ENCODE measurements at regions not wholly inside any gene's neighbourhood (a gene's known extent, or its start where the extent isn't known, plus 50 kb on each side); places are given as distances from the start of the nearest gene placed in this dataset.

DNA sequence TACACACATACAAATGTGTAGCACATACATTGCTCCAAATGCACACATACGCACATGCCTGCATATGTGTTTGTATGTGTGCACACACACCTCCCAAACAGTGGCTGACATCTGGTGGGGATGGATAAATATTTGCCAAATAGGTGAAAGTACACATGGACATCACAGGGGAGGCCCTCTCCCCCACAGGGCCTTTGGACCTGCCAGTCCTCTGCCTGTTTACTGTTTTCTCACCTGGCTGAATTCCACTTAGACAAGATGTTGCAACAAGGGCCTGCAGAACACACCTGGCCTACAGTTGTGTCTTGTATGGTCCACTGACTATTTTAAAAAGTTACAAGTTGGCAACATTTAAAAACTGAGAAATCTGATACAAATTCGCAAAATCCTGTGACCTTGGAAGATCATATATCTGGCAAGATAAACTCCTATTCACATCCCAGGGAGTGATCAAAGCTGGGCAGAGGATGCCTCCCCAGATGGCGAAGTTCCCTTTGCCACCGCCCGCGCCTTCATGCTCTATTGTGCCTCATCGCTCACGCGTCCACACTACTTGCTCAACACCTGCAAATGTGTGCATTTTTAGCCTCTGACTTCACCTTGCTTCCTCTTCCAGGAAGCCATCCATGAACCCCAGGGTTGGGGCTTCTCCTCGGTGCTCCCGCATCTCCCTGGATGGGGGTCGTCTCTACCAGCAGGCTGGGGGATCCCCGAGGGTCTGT lies 118.4 kb upstream of the FZD10 start:
- Histone ChIP-seq H4K20me1 (ENCODE audit: insufficient read depth, low read length) (no peaks in the 10 kb centered on the region), H3K79me2 (ENCODE audit: low read length) (no peaks in the 10 kb centered on the region), H3K9ac (ENCODE audit: low read length) (no peak overlapping the region), H3K4me2 (ENCODE audit: low read length) (no peak overlapping the region), H3K4me1 (ENCODE audit: low read length) (no peaks in the 10 kb centered on the region), H3K36me3 (replicated peaks; ENCODE audit: low read depth, low read length) (no peaks in the 10 kb centered on the region), H2AFZ (ENCODE audit: low read depth, low read length) (no peak overlapping the region), H3K4me3 (ENCODE audit: low read length) (no peak overlapping the region), H3K27me3 (ENCODE audit: low read depth, low read length) (no peaks in the 10 kb centered on the region), H3K27ac (ENCODE audit: low read length) (no peak overlapping the region), H3K9me3 (ENCODE audit: insufficient read depth, low read length) (no peaks in the 10 kb centered on the region; the same call in 1 of the 2 replicates)
- no peak for TF ChIP-seq EZH2phosphoT487 (IDR thresholded peaks at IDR 0.05; ENCODE audit: low read depth)
- TF ChIP-seq, protein P1, sequence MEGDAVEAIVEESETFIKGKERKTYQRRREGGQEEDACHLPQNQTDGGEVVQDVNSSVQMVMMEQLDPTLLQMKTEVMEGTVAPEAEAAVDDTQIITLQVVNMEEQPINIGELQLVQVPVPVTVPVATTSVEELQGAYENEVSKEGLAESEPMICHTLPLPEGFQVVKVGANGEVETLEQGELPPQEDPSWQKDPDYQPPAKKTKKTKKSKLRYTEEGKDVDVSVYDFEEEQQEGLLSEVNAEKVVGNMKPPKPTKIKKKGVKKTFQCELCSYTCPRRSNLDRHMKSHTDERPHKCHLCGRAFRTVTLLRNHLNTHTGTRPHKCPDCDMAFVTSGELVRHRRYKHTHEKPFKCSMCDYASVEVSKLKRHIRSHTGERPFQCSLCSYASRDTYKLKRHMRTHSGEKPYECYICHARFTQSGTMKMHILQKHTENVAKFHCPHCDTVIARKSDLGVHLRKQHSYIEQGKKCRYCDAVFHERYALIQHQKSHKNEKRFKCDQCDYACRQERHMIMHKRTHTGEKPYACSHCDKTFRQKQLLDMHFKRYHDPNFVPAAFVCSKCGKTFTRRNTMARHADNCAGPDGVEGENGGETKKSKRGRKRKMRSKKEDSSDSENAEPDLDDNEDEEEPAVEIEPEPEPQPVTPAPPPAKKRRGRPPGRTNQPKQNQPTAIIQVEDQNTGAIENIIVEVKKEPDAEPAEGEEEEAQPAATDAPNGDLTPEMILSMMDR (IDR thresholded peaks at IDR 0.05; ENCODE audit: low read depth, low read length) = no peak

GRCh38 chr12:130044991-130045621 lies 117.2 kb upstream of the FZD10 start:
- TF ChIP-seq, protein P1 (IDR thresholded peaks at IDR 0.05; ENCODE audit: low read depth, low read length) = no peak
- TF ChIP-seq EZH2phosphoT487 (IDR thresholded peaks at IDR 0.05; ENCODE audit: low read depth) = no peak
- no peak overlapping the region for H3K4me2 ChIP-seq (ENCODE audit: low read length)

DNA sequence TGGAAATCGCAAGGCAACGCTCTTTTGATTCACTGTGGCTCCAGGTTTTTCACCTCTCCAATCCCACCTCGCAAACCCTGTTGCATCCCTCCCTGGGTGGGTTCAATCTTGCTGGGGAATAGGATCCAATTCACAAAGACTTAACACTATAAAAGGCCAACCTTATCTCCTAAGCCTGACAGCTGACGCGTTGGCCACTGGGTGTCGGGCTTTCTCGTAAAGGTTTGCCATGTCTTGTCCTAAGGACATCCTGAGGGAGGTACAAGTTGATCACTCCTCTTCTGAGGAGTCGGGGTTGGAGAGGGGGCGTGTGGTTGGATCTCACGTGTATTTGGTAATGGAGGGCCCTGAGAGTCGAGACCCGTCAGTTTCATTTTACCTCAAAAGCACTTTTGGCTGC lies 112.6 kb upstream of the FZD10 start:
- Histone ChIP-seq H2AFZ (ENCODE audit: low read depth, low read length) (no peak overlapping the region), H3K9me3 (ENCODE audit: insufficient read depth, low read length) (no peaks in the 10 kb centered on the region)
- TF ChIP-seq EZH2phosphoT487 (IDR thresholded peaks at IDR 0.05; ENCODE audit: low read depth) = no peak
- TF ChIP-seq, protein P1 (IDR thresholded peaks at IDR 0.05; ENCODE audit: low read depth, low read length) = no peak

More at GRCh38 chr12:130044991-130045621, 117.2 kb upstream of the FZD10 start:
- H4K20me1 ChIP-seq (ENCODE audit: insufficient read depth, low read length) = no peaks in the 10 kb centered on the region
- no peak overlapping the region for H3K27ac ChIP-seq (ENCODE audit: low read length)
- no peak overlapping the region for H3K9ac ChIP-seq (ENCODE audit: low read length)
- no peak overlapping the region for H3K4me3 ChIP-seq (ENCODE audit: low read length)
- H3K9me3 ChIP-seq (ENCODE audit: insufficient read depth, low read length) = no peaks in the 10 kb centered on the region; the same call in 1 of the 2 replicates
- H3K36me3 ChIP-seq (replicated peaks; ENCODE audit: low read depth, low read length) = no peaks in the 10 kb centered on the region
- H3K4me1 ChIP-seq (ENCODE audit: low read length) = no peaks in the 10 kb centered on the region
- no peak overlapping the region for H2AFZ ChIP-seq (ENCODE audit: low read depth, low read length)
- H3K27me3 ChIP-seq (ENCODE audit: low read depth, low read length) = no peaks in the 10 kb centered on the region
- H3K79me2 ChIP-seq (ENCODE audit: low read length) = no peaks in the 10 kb centered on the region

GRCh38 chr12:130051900-130052299 lies 110.4 kb upstream of the FZD10 start:
- H3K9me3 ChIP-seq (ENCODE audit: insufficient read depth, low read length) = no peaks in the 10 kb centered on the region
- no peak overlapping the region for H3K4me2 ChIP-seq (ENCODE audit: low read length)
- H3K27me3 ChIP-seq (ENCODE audit: low read depth, low read length) = no peaks in the 10 kb centered on the region
- no peak for TF ChIP-seq EZH2phosphoT487 (IDR thresholded peaks at IDR 0.05; ENCODE audit: low read depth)
- TF ChIP-seq, protein P1 (IDR thresholded peaks at IDR 0.05; ENCODE audit: low read depth, low read length) = no peak
- H3K27ac ChIP-seq (ENCODE audit: low read length) = no peak overlapping the region
- no peaks in the 10 kb centered on the region for H3K36me3 ChIP-seq (replicated peaks; ENCODE audit: low read depth, low read length)
- H3K9ac ChIP-seq (ENCODE audit: low read length) = no peak overlapping the region
- no peaks in the 10 kb centered on the region for H4K20me1 ChIP-seq (ENCODE audit: insufficient read depth, low read length)
- H3K4me1 ChIP-seq (ENCODE audit: low read length) = no peaks in the 10 kb centered on the region
- no peaks in the 10 kb centered on the region for H3K79me2 ChIP-seq (ENCODE audit: low read length)
- H3K4me3 ChIP-seq (ENCODE audit: low read length) = no peak overlapping the region
- H2AFZ ChIP-seq (ENCODE audit: low read depth, low read length) = no peak overlapping the region

More for the DNA sequence above, 112.6 kb upstream of the FZD10 start:
- Histone ChIP-seq H4K20me1 (ENCODE audit: insufficient read depth, low read length) (no peaks in the 10 kb centered on the region), H3K36me3 (replicated peaks; ENCODE audit: low read depth, low read length) (no peaks in the 10 kb centered on the region), H3K79me2 (ENCODE audit: low read length) (no peaks in the 10 kb centered on the region), H3K4me1 (ENCODE audit: low read length) (no peaks in the 10 kb centered on the region), H3K27ac (ENCODE audit: low read length) (no peak overlapping the region), H3K27me3 (ENCODE audit: low read depth, low read length) (no peaks in the 10 kb centered on the region), H3K4me2 (ENCODE audit: low read length) (no peak overlapping the region), H3K9ac (ENCODE audit: low read length) (no peak overlapping the region), H3K4me3 (ENCODE audit: low read length) (no peak overlapping the region)
